ENCODE measurements at regions not wholly inside any gene's neighbourhood (a gene's known extent, or its start where the extent isn't known, plus 50 kb on each side); places are given as distances from the start of the nearest gene placed in this dataset.

GRCh38 chr13:80496721-80497397 lies 155.9 kb upstream of the SPRY2 start:
- TF ChIP-seq EZH2 (IDR thresholded peaks at IDR 0.05; ENCODE audit: low read length, unreplicated experiment) (no peak), CTCF (conservative IDR thresholded peaks at IDR 0.05; ENCODE audit: low read depth, low read length) (no peak), EZH2phosphoT487 (IDR thresholded peaks at IDR 0.05; ENCODE audit: borderline replicate concordance, low read length) (no peak)
